Upper lobe of left lung (tissue), 6 donors: ENCODE measurements at regions not wholly inside any gene's neighbourhood (a gene's known extent, or its start where the extent isn't known, plus 50 kb on each side); places are given as distances from the start of the nearest gene placed in this dataset.

Source experiments
- ATAC-seq, 2 donors: fragments of 200-7000 bp; cut with Tn5 transposase; one replicate each; pipeline ENCODE4 v1.9.1; 2022; ENCODE audit warnings: mild to moderate bottlenecking in 2 of 2, moderate library complexity in 2 of 2; ENCODE audit not compliant: low FRiP score in 2 of 2
- DNase-seq, 2 donors: peaks; one replicate each; pipeline ENCODE4 v3.0.0-alpha.2; 2019 to 2020
- H3K27ac ChIP-seq, 4 donors: fragments of 200-600 bp; sonication (generic); one replicate each; pipeline ENCODE4 v1.5.1; 2016 to 2019
- H3K27me3 ChIP-seq, 4 donors: fragments of 200-600 bp; sonication (generic); one replicate each; pipeline ENCODE4 v1.5.1; 2017 to 2019
- H3K36me3 ChIP-seq, 4 donors: fragments of 200-600 bp; sonication (generic); one replicate each; pipeline ENCODE4 v1.5.1; 2016 to 2019
- H3K4me1 ChIP-seq, 4 donors: fragments of 200-600 bp; sonication (generic); one replicate each; pipeline ENCODE4 v1.5.1; 2018 to 2019
- H3K4me3 ChIP-seq, 4 donors: fragments of 200-600 bp; sonication (generic); one replicate each; pipeline ENCODE4 v1.5.1; 2017 to 2019; ENCODE audit warnings: mild to moderate bottlenecking in 2 of 4, moderate library complexity in 1 of 4
- H3K9me3 ChIP-seq, 4 donors: fragments of 200-600 bp; sonication (generic); one replicate each; pipeline ENCODE4 v1.5.1; 2018 to 2019
- EP300 ChIP-seq, 4 donors: sonication (generic); formaldehyde crosslinking; IDR thresholded peaks; one replicate each; pipeline ENCODE4 v1.5.1; 2017; ENCODE audit warnings: antibody characterized with exemption in 4 of 4, control low read depth in 2 of 4
- POLR2A ChIP-seq, 4 donors: fragments of 450-650 bp; IDR thresholded peaks; one replicate each; pipeline ENCODE4 v1.5.1; 2016 to 2017; ENCODE audit warnings: antibody characterized with exemption in 4 of 4, mild to moderate bottlenecking in 2 of 4
- POLR2AphosphoS5 ChIP-seq, 2 donors: sonication (generic); formaldehyde crosslinking; IDR thresholded peaks; one replicate each; pipeline ENCODE4 v1.5.1; 2017; ENCODE audit warnings: antibody characterized with exemption in 2 of 2
- WGBS, 2 donors: methylation state at CpG; one replicate each; pipeline ENCODE4 v1.1.5; 2017 to 2018; 5-methylcytosine and 5-hydroxymethylcytosine counted together
- TF ChIP-seq, protein P1 (sequence below), 6 experiments: fragments of 450-650 bp in 4 of 6; fragments of 200-600 bp in 2 of 6; sonication (generic) in 2 of 6; IDR thresholded peaks; one replicate each; pipeline ENCODE4 v1.5.1; 2016 to 2019; ENCODE audit warnings: antibody characterized with exemption in 6 of 6
- donor health status: DM: no; HTN: no; CAD: no; lungs with moderate emphysema.
- donor health status: DM: no; HTN: yes; CAD: no; lungs with severe emphysema.

DNA sequence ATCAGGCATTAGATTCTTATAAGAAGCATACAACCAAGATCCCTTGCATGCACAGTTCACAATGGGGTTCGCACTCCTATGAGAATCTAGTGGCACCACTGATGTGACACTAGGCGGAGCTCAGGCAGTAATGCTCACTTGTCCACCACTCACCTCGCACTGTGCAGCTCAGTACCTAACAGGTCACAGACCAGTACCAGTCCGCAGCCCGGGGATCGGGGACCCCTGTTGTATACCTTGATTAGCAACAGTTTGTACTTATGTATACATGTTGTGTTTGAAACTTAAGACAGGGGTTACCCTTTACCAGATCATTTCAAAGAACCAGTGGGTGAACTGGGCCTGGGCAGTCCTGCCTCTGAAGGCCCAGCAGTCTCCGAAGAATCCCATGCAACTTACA is 103.7 kb downstream of the PMP22 start:
- H3K9me3 ChIP-seq: no peaks in the 10 kb centered on the region
- H3K27me3 ChIP-seq: no peaks in the 10 kb centered on the region
- ATAC-seq (no peak), DNase-seq (no peak)
- 92 to 96% methylated on average over 6 to 7 of the region's 7 CpGs for WGBS, 2 donors
- TF ChIP-seq, protein P1, sequence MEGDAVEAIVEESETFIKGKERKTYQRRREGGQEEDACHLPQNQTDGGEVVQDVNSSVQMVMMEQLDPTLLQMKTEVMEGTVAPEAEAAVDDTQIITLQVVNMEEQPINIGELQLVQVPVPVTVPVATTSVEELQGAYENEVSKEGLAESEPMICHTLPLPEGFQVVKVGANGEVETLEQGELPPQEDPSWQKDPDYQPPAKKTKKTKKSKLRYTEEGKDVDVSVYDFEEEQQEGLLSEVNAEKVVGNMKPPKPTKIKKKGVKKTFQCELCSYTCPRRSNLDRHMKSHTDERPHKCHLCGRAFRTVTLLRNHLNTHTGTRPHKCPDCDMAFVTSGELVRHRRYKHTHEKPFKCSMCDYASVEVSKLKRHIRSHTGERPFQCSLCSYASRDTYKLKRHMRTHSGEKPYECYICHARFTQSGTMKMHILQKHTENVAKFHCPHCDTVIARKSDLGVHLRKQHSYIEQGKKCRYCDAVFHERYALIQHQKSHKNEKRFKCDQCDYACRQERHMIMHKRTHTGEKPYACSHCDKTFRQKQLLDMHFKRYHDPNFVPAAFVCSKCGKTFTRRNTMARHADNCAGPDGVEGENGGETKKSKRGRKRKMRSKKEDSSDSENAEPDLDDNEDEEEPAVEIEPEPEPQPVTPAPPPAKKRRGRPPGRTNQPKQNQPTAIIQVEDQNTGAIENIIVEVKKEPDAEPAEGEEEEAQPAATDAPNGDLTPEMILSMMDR (IDR thresholded peaks at IDR 0.05): no peak
- no peak for TF ChIP-seq POLR2A (IDR thresholded peaks at IDR 0.05)
- no peak for TF ChIP-seq POLR2AphosphoS5 (IDR thresholded peaks at IDR 0.05)
- no peak overlapping the region for H3K27ac ChIP-seq
- no peak overlapping the region for H3K4me3 ChIP-seq
- H3K36me3 ChIP-seq: no peaks in the 10 kb centered on the region
- no peaks in the 10 kb centered on the region for H3K4me1 ChIP-seq

DNA sequence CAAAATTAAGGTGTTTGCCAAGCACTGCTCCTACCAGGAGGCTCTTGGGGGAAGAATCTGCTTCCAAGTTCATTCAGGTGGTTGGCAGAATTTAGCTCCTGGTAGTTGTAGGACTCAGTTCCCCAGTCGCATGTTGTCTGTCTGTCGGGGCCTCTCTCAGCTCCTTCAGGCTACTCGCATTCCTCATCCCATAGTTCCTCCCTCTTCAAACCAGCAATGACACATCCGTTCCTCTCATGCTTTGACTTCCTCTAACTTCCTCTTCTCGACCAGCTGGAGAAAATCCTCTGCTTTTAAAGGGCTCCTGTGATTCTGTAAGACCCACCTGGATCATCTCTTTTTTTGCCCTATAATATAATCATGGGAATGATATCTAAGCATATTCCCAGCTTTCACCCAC is 108.1 kb downstream of the PMP22 start:
- Histone ChIP-seq H3K27me3 (no peaks in the 10 kb centered on the region), H3K4me1 (no peaks in the 10 kb centered on the region), H3K9me3 (no peaks in the 10 kb centered on the region), H3K4me3 (no peak overlapping the region), H3K36me3 (no peaks in the 10 kb centered on the region), H3K27ac (no peak overlapping the region)
- 15 to 24% methylated on average over 5 of the region's 5 CpGs for WGBS, 2 donors
- TF ChIP-seq, protein P1 (IDR thresholded peaks at IDR 0.05): no peak
- TF ChIP-seq EP300 (IDR thresholded peaks at IDR 0.05) (no peak), POLR2AphosphoS5 (IDR thresholded peaks at IDR 0.05) (no peak), POLR2A (IDR thresholded peaks at IDR 0.05) (no peak)
- ATAC-seq (peak in 1 of 2 donors; percentile 45), DNase-seq (no peak)

DNA sequence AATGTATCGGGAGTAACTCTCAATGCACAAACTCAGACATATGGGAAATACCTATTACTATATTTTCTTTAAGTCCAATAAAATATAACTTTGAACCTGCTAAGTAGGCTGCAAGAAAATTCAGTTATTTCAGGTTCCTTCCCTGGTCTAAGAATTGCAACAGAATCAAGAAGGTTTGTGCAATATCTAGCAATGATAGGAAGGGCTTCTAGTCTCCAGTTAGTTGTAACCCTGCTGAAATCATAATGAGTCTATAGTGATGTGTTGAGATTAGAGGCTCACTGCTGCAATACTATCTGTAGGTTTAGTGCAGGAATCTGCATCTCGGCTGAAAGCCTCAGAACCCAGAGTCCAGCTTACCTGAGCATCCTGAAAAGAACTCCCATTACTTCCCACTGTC is 110.5 kb downstream of the PMP22 start:
- WGBS, 2 donors: 90% methylated on average over 2 of the region's 2 CpGs
- Histone ChIP-seq H3K27me3 (no peaks in the 10 kb centered on the region), H3K36me3 (no peaks in the 10 kb centered on the region), H3K27ac (no peak overlapping the region), H3K4me3 (no peak overlapping the region), H3K4me1 (no peaks in the 10 kb centered on the region), H3K9me3 (no peaks in the 10 kb centered on the region)
- TF ChIP-seq POLR2AphosphoS5 (IDR thresholded peaks at IDR 0.05): no peak
- no peak for TF ChIP-seq POLR2A (IDR thresholded peaks at IDR 0.05)
- TF ChIP-seq, protein P1 (IDR thresholded peaks at IDR 0.05): no peak
- TF ChIP-seq EP300 (IDR thresholded peaks at IDR 0.05): no peak
- DNase-seq (no peak), ATAC-seq (no peak)

DNA sequence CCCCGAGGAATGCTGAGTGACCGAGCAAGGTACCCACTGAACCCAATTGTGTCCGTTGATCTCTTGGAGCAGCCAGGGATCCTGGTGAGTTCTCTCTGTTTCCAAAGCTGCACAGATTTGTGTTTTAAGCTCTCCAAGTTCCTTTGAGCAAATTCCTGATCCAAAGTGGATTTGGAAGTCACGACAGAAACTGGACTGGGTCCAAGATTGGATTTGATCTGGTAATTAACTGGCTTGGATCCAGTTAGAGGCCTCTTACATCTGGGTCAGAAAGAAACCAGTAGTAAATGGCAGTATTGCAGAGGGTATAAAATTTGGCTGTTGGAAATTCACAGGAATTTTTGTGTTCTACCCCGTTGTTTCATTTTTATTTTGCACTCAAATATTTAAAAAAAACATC is 119.5 kb downstream of the PMP22 start:
- H3K9me3 ChIP-seq: no peaks in the 10 kb centered on the region
- no peak for ATAC-seq
- WGBS, 2 donors: 71 to 84% methylated on average over 5 of the region's 5 CpGs
- H3K4me3 ChIP-seq: no peak overlapping the region
- no peaks in the 10 kb centered on the region for H3K36me3 ChIP-seq
- H3K4me1 ChIP-seq: no peaks in the 10 kb centered on the region
- H3K27me3 ChIP-seq: no peaks in the 10 kb centered on the region
- TF ChIP-seq POLR2A (IDR thresholded peaks at IDR 0.05) (no peak), POLR2AphosphoS5 (IDR thresholded peaks at IDR 0.05) (no peak), EP300 (IDR thresholded peaks at IDR 0.05) (no peak)
- TF ChIP-seq, protein P1 (IDR thresholded peaks at IDR 0.05): no peak
- DNase-seq: no peak
- no peak overlapping the region for H3K27ac ChIP-seq

DNA sequence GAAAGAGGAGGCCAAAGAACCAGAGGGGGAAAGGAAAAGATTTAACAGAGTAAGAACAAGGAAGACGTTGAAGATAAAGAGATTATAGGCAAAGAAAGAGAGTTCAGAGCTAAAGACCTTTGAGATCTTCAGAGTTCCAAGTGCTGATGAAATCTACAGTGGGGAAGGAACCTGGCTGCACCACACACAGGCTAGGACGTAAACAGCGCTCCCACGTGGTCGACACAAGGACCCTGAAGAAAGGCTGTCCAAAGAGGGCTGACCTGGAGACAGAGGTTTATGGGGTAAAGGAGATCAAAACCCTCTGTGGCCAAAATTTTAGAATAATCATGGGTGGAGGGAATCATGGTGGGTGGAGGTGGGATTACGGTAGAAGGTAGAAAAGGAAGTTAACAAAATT is 121.6 kb downstream of the PMP22 start:
- H3K4me1 ChIP-seq: no peaks in the 10 kb centered on the region
- no peak for DNase-seq
- TF ChIP-seq POLR2A (IDR thresholded peaks at IDR 0.05): no peak
- H3K27me3 ChIP-seq: no peaks in the 10 kb centered on the region
- 82% methylated on average over 6 of the region's 6 CpGs for WGBS, 2 donors
- no peak for ATAC-seq
- no peak overlapping the region for H3K27ac ChIP-seq
- no peaks in the 10 kb centered on the region for H3K9me3 ChIP-seq
- H3K4me3 ChIP-seq: no peak overlapping the region
- H3K36me3 ChIP-seq: no peaks in the 10 kb centered on the region
